GM18951 (cell line): ENCODE measurements at regions not wholly inside any gene's neighbourhood (a gene's known extent, or its start where the extent isn't known, plus 50 kb on each side); places are given as distances from the start of the nearest gene placed in this dataset.
"Not testable (repeated sequence)": the region's sequence is repeated elsewhere in the genome, so short reads cannot be mapped to it uniquely, and the experiment has no call there.

Experiments
- POLR2A ChIP-seq: IDR thresholded peaks from 4 replicates; pipeline ENCODE4 v1.6.1; 2011; ENCODE audit warnings: mild to moderate bottlenecking; ENCODE audit not compliant: insufficient read length, insufficient read depth; ENCODE audit errors: extremely low read depth
- in situ Hi-C: fragments of 300-500 bp; cut with MboI; formaldehyde crosslinking; loops from one replicate; pipeline ENCODE4 v1.12.0; 2022; ENCODE audit warnings: low sequenced_read_pairs, mixed read lengths, inconsistent platforms; ENCODE audit not compliant: unreplicated experiment

DNA sequence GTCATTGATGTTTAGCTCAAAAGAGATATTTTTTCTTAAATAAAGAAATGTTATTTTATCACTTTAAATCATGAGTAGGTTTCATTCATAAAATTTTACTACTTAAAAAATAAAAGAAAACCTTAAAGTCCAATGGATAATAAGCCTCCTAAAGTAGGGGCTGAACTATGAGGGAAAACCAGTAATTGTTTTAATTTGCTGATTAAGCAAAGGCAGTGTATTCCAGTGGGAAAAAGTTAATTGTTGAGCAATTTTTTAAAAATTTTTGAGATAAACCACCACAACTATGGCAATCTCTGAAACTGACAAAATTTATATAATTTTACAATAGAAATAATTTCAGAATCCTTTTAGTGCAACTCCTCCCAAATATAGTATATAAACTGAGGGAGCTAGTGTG is 195.0 kb downstream of the FBXO4 start:
- TF ChIP-seq POLR2A = no peak
- in situ Hi-C loops = no loop called here

DNA sequence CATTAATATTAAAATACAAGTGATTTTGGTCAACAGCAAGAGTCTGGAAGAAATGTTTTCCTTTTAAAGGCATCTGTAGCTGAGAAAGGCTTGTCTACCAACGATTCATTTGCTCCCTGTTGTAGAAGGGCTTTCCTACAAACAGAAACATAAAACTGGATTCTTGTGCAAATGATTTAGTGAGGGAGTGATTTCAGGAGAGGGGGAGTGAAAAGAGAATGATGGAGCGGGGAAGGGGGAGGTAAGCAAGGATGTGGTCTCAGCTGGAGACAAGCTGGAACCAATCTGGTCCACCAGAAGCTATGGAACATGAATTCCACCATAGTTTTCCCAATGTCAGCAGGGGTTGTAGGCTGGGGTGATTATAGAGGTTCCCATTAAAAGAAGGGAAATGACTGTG is 196.3 kb downstream of the FBXO4 start:
- in situ Hi-C loops = no loop called here
- no peak for TF ChIP-seq POLR2A

GRCh38 chr5:42131081-42131480 is 206.0 kb downstream of the FBXO4 start:
- in situ Hi-C loops = no loop called here

GRCh38 chr5:42143361-42143760 is 218.3 kb downstream of the FBXO4 start:
- in situ Hi-C loops = no loop called here
- no peak for TF ChIP-seq POLR2A

More at GRCh38 chr5:42131081-42131480, 206.0 kb downstream of the FBXO4 start:
- no peak for TF ChIP-seq POLR2A

- TF ChIP-seq POLR2A = no peak
- in situ Hi-C loops = no loop called here
These were observed 223.7 kb downstream of the FBXO4 start for GRCh38 chr5:42148813-42149212.

DNA sequence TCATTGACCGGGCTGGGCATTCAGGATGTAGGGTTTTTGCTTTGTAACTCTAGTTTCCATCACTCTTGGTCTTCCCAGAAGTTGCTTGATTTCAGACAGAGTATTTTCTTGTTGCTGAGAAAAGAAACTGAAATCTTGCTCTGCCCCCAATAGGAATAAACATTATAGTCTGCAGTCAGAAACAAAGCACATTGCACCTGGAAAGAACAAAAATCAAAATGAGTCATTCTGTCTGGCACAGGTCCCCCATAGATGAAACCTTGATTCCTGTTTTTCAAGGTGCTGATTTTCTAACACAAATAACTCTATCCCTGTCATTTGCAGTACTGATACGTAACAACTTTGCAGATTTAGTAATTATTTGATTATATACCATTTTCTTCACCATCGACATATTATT is 232.1 kb downstream of the FBXO4 start:
- in situ Hi-C loops = no loop called here
- no peak for TF ChIP-seq POLR2A

DNA sequence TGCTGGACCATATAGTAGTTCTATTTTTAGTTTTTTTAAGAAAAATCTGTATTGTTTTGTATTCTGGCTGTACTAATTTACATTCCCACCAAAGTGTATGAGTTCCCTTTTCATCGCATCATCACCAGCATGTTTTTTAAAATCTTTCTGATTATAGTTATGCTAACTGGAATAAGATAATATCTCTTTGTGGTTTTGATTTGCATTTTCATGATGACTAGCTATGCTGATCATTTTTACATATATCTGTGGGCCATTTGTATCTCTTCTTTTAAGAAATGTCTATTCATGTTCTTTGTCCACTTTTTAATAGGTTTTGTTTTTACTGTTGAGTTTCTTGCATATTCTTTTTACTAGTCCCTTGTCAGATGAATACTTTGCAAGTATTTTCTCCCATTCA is 238.0 kb downstream of the FBXO4 start:
- no peak for TF ChIP-seq POLR2A
- in situ Hi-C loops = no loop called here

DNA sequence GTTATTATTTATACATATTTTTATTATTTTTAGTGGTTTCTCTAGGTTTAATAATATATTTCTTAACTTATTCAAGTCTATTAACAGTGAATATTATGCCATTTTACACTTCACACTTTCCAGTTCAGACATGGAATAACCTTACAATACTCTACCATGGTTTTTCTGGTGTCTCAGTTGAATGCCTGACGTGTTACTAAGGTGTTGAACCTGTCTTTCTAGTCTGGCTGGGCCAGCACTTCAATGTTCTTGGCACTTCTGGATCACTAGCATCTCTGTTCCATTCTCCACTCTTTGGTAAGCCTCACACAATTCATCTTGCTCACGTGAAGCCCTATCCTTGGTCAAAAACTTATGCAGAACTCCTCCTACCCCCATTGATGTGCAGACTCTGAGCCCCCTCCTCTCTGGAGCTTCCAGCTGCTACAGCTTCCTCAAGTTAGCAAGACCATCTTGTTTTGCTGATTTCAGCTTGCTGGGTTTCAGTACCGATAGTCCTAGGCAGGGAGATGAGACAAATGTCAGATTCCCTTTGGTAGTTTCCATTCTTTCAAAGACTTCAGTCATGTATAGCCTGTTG is 243.1 kb downstream of the FBXO4 start:
- in situ Hi-C loops = no loop called here
- TF ChIP-seq POLR2A = no peak

DNA sequence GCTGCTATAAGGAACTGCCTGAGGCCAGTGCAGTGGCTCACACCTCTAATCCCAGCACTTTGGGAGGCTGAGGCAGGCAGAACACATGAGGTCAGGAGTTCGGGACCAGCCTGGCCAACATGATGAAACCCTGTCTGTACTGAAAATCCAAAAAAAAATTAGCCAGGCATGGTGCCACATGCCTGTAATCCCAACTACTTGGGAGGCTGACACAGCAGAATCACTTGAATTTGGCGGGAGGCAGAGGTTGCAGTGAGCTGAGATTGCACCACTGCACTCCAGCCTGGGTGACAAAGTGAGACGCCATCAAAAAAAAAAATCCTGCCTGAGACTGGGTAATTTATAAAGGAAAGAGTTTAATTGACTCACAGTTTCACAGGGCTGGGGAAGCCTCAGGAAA is 247.1 kb upstream of the GHR start:
- in situ Hi-C loops = not testable (repeated sequence)

GRCh38 chr5:42179843-42180242 is 243.4 kb upstream of the GHR start:
- in situ Hi-C loops = not testable (repeated sequence)

- TF ChIP-seq POLR2A = no peak
- in situ Hi-C loops = no loop called here
These were observed 206.3 kb upstream of the GHR start for GRCh38 chr5:42216904-42217303.

DNA sequence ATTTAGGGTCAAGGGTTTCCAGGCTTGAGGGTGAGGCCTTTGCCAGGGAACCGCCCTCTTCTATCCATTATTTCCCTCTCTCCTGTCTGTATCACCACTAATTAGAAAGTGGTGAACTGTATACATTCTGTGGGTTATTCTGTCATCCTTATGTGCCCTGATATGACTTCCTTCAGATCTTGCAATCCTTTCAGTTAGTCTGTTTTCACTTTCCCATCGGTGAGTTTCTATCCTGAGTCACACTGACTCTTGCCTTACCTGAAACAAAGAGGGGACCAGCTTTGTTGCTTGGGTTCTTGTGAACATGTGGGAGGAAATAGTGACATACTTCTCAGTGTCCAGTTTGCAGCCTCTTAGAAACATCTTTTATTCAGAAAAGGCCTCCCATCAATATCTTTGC is 205.4 kb upstream of the GHR start:
- in situ Hi-C loops = no loop called here
- TF ChIP-seq POLR2A = no peak

DNA sequence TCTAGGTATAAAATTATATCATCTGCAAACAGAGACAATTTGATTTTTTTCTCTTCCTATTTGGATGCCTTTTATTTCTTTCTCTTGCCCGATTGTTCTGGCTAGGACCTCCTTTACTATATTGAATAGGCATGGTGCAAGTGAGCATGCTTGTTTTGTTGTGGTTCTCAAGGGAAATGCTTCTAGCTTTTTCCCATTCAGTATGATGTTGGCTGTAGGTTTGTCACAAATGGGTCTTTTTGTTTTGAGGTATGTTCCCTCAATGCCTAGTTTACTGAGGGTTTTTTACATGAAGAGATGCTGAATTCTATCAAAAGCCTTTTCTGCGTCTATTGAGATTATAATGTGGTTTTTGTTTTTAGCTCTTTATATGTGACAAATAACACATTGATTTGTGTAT is 198.2 kb upstream of the GHR start:
- no peak for TF ChIP-seq POLR2A
- in situ Hi-C loops = no loop called here

DNA sequence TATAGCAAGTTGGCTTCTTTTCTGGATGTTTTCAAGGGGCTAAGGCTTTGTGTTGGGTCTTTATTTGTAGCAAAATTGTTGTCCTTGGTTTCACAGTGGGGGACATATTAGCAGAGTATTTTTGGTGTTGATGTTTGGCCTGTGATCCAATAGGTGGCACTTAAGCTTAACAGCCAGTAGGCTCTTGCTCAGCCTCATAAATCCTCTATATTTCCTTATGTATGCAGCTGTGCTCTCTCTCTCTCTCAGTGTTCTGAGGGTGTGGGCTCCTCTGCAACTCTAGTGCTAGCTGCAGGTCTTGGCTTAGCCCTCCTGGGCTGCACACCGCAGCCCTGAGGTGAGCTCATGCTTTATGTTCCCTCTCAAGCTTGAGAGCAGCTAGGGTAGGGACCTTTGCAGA is 195.0 kb upstream of the GHR start:
- in situ Hi-C loops = no loop called here
- TF ChIP-seq POLR2A = no peak

DNA sequence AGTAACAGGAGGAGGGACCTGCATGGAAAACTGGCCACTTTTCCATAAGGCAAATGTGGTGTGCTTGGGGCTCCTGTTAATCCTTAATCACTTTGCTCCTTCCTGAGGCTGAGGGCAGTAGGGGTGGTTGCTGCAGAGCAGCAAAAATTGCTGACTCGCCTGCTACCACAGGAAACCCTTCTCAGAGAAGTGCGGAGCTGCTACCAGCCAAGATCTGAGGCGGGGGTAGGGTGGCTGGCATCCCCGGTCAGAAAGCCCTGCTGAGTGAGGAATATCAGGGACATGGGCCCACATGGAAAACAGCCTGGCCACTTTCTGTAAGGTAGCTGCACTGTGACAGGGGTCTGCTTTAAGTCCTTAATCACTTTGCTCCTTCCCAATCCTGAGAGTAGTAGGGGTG is 192.4 kb upstream of the GHR start:
- in situ Hi-C loops = no loop called here
- TF ChIP-seq POLR2A = no peak
